Gastroesophageal sphincter (tissue), 4 donors: ENCODE measurements at regions not wholly inside any gene's neighbourhood (a gene's known extent, or its start where the extent isn't known, plus 50 kb on each side); places are given as distances from the start of the nearest gene placed in this dataset.

Experiments
- ATAC-seq: fragments of 150-250 bp; one replicate; pipeline ENCODE4 v1.9.1; 2016; ENCODE audit warnings: mild to moderate bottlenecking, moderate library complexity
- H3K27ac ChIP-seq, 4 donors: fragments of 200-600 bp; sonication (generic) in 3 of 4; 1 replicate in 3 of 4; 2 replicates in 1 of 4; pipeline ENCODE4 v1.5.1; 2016 to 2019
- H3K27me3 ChIP-seq: fragments of 200-600 bp; sonication (generic); one replicate; pipeline ENCODE4 v1.5.1; 2019
- H3K36me3 ChIP-seq, 2 donors: fragments of 200-600 bp; sonication (generic); one replicate each; pipeline ENCODE4 v1.5.1; 2019; ENCODE audit warnings: control low read depth in 1 of 2
- H3K4me1 ChIP-seq, 3 donors: fragments of 200-600 bp; sonication (generic); 1 replicate in 2 of 3; 2 replicates in 1 of 3; pipeline ENCODE4 v1.5.1; 2016 to 2019; ENCODE audit warnings: control low read depth in 2 of 3
- H3K4me3 ChIP-seq, 2 donors: fragments of 200-600 bp; sonication (generic); one replicate each; pipeline ENCODE4 v1.5.1; 2019; ENCODE audit warnings: mild to moderate bottlenecking in 1 of 2, moderate library complexity in 1 of 2
- H3K9me3 ChIP-seq, 3 donors: fragments of 200-600 bp; sonication (generic); one replicate each; pipeline ENCODE4 v1.5.1; 2017 to 2019; ENCODE audit warnings: control low read depth in 2 of 3
- CTCF ChIP-seq, 4 experiments: fragments of 200-600 bp in 2 of 4; fragments of 450-650 bp in 2 of 4; sonication (generic) in 1 of 4; IDR thresholded peaks; one replicate each; pipeline ENCODE4 v1.5.1; 2017 to 2019; ENCODE audit warnings: antibody characterized with exemption in 4 of 4, mild to moderate bottlenecking in 2 of 4, moderate library complexity in 2 of 4
- EP300 ChIP-seq: sonication (generic); formaldehyde crosslinking; IDR thresholded peaks from one replicate; pipeline ENCODE4 v1.6.1; 2017; ENCODE audit warnings: antibody characterized with exemption, mild to moderate bottlenecking
- POLR2A ChIP-seq, 2 donors: fragments of 450-650 bp; IDR thresholded peaks; one replicate each; pipeline ENCODE4 v1.6.1; 2017; ENCODE audit warnings: antibody characterized with exemption in 2 of 2, mild to moderate bottlenecking in 2 of 2, moderate library complexity in 1 of 2
- POLR2AphosphoS5 ChIP-seq: sonication (generic); formaldehyde crosslinking; IDR thresholded peaks from one replicate; pipeline ENCODE4 v1.6.1; 2017; ENCODE audit warnings: antibody characterized with exemption
- WGBS, 2 donors: methylation state at CpG; one replicate each; pipeline ENCODE4 v1.1.5; 2018; ENCODE audit warnings: low coverage in 1 of 2; 5-methylcytosine and 5-hydroxymethylcytosine counted together

- TF ChIP-seq POLR2AphosphoS5 (no peak), CTCF (IDR thresholded peaks at IDR 0.05) (no peak), POLR2A (IDR thresholded peaks at IDR 0.05) (no peak), EP300 (no peak)
- H3K27ac ChIP-seq: peak overlapping the region in 2 of 4 donors; percentile 20 to 25
- no peak for ATAC-seq
These were observed 115.5 kb upstream of the HS3ST1 start for GRCh38 chr4:11544211-11544610.

GRCh38 chr4:11543706-11544105 lies 115.0 kb upstream of the HS3ST1 start:
- no peaks in the 10 kb centered on the region for H3K27me3 ChIP-seq
- WGBS, 2 donors: 17% methylated on average over 2 of the region's 2 CpGs; no CpG with 5 or more reads in 1 of the 2 donors
- peak; percentile 58 for ATAC-seq
- H3K4me3 ChIP-seq: no peak overlapping the region
- H3K36me3 ChIP-seq: no peaks in the 10 kb centered on the region
- TF ChIP-seq POLR2AphosphoS5 (peak; percentile 5), POLR2A (IDR thresholded peaks at IDR 0.05) (no peak)
- H3K9me3 ChIP-seq: no peaks in the 10 kb centered on the region
- no peaks in the 10 kb centered on the region for H3K4me1 ChIP-seq
- peak overlapping the region in 2 of 4 donors; percentile 20 to 25 for H3K27ac ChIP-seq

More at GRCh38 chr4:11544211-11544610, 115.5 kb upstream of the HS3ST1 start:
- Histone ChIP-seq H3K4me3 (no peak overlapping the region), H3K27me3 (no peaks in the 10 kb centered on the region), H3K4me1 (no peaks in the 10 kb centered on the region), H3K36me3 (no peaks in the 10 kb centered on the region), H3K9me3 (no peaks in the 10 kb centered on the region)

GRCh38 chr4:11542952-11543351 lies 114.3 kb upstream of the HS3ST1 start:
- no peak overlapping the region for H3K27ac ChIP-seq
- H3K36me3 ChIP-seq: no peaks in the 10 kb centered on the region
- H3K4me3 ChIP-seq: no peak overlapping the region
- no peaks in the 10 kb centered on the region for H3K4me1 ChIP-seq
- TF ChIP-seq EP300 (no peak), POLR2AphosphoS5 (no peak), CTCF (IDR thresholded peaks at IDR 0.05) (no peak), POLR2A (IDR thresholded peaks at IDR 0.05) (no peak)
- H3K27me3 ChIP-seq: no peaks in the 10 kb centered on the region
- no peaks in the 10 kb centered on the region for H3K9me3 ChIP-seq
- ATAC-seq: no peak
- 69 to 87% methylated on average over 2 of the region's 2 CpGs for WGBS, 2 donors

- WGBS, 2 donors: 62 to 69% methylated on average over 4 of the region's 4 CpGs
- no peak for ATAC-seq
- Histone ChIP-seq H3K4me3 (no peak overlapping the region), H3K4me1 (no peaks in the 10 kb centered on the region), H3K36me3 (no peaks in the 10 kb centered on the region), H3K9me3 (no peaks in the 10 kb centered on the region), H3K27ac (no peak overlapping the region), H3K27me3 (no peaks in the 10 kb centered on the region)
- no peak for TF ChIP-seq EP300
- TF ChIP-seq POLR2A (IDR thresholded peaks at IDR 0.05): no peak
- no peak for TF ChIP-seq POLR2AphosphoS5
- no peak for TF ChIP-seq CTCF (IDR thresholded peaks at IDR 0.05)
These were observed 109.2 kb upstream of the HS3ST1 start for GRCh38 chr4:11537846-11538245.

GRCh38 chr4:11535333-11535732 lies 106.6 kb upstream of the HS3ST1 start:
- ATAC-seq: no peak
- Histone ChIP-seq H3K27ac (no peak overlapping the region), H3K4me3 (no peak overlapping the region), H3K36me3 (no peaks in the 10 kb centered on the region), H3K27me3 (no peaks in the 10 kb centered on the region), H3K4me1 (no peaks in the 10 kb centered on the region), H3K9me3 (peaks cover 0 to 11% (median 0%) of the 10 kb centered on the region in 3 donors)
- 39 to 68% methylated on average over 3 to 4 of the region's 5 CpGs for WGBS, 2 donors
- TF ChIP-seq CTCF (IDR thresholded peaks at IDR 0.05) (no peak), POLR2A (IDR thresholded peaks at IDR 0.05) (no peak), POLR2AphosphoS5 (no peak), EP300 (no peak)
